Cerebellar cortex (tissue), 1 donor: ENCODE measurements at regions not wholly inside any gene's neighbourhood (a gene's known extent, or its start where the extent isn't known, plus 50 kb on each side); places are given as distances from the start of the nearest gene placed in this dataset.

ENCODE experiments used
- DNase-seq: peaks from one replicate; pipeline ENCODE4 v3.0.0-alpha.2; 2015; ENCODE audit warnings: low spot score

- no peak for DNase-seq
Observed at GRCh38 chr6:81694855-81695254, 57.6 kb downstream of the TENT5A start.

GRCh38 chr6:81694207-81694606 lies 58.3 kb downstream of the TENT5A start:
- no peak for DNase-seq

GRCh38 chr6:81693266-81693665 lies 59.2 kb downstream of the TENT5A start:
- no peak for DNase-seq

- DNase-seq: no peak
Observed at GRCh38 chr6:81690073-81690472, 62.4 kb downstream of the TENT5A start.

GRCh38 chr6:81689580-81689979 lies 62.9 kb downstream of the TENT5A start:
- no peak for DNase-seq

- no peak for DNase-seq
Observed at GRCh38 chr6:81683912-81684311, 68.6 kb downstream of the TENT5A start.

GRCh38 chr6:81682858-81683620 lies 69.4 kb downstream of the TENT5A start:
- no peak for DNase-seq

GRCh38 chr6:81682235-81682795 lies 70.2 kb downstream of the TENT5A start:
- no peak for DNase-seq

- no peak for DNase-seq
Observed at GRCh38 chr6:81669445-81669844, 83.0 kb downstream of the TENT5A start.

GRCh38 chr6:81668615-81669047 lies 83.8 kb downstream of the TENT5A start:
- no peak for DNase-seq

GRCh38 chr6:81666481-81666880 lies 86.0 kb downstream of the TENT5A start:
- no peak for DNase-seq

GRCh38 chr6:81656231-81656630 lies 96.2 kb downstream of the TENT5A start:
- no peak for DNase-seq

GRCh38 chr6:81655696-81656095 lies 96.8 kb downstream of the TENT5A start:
- no peak for DNase-seq

- no peak for DNase-seq
Observed at GRCh38 chr6:81648502-81648901, 104.0 kb downstream of the TENT5A start.

GRCh38 chr6:81643156-81643555 lies 109.3 kb downstream of the TENT5A start:
- no peak for DNase-seq

- DNase-seq: no peak
Observed at GRCh38 chr6:81640891-81641290, 111.6 kb downstream of the TENT5A start.

GRCh38 chr6:81640126-81640525 lies 112.4 kb downstream of the TENT5A start:
- no peak for DNase-seq

- no peak for DNase-seq
Observed at GRCh38 chr6:81638366-81638765, 114.1 kb downstream of the TENT5A start.

GRCh38 chr6:81636930-81637568 lies 115.4 kb downstream of the TENT5A start:
- no peak for DNase-seq

- DNase-seq: no peak
Observed at GRCh38 chr6:81634155-81634880, 118.2 kb downstream of the TENT5A start.

GRCh38 chr6:81633391-81633790 lies 119.1 kb downstream of the TENT5A start:
- DNase-seq: no peak

- DNase-seq: no peak
Observed at GRCh38 chr6:81630719-81631118, 121.8 kb downstream of the TENT5A start.

- DNase-seq: no peak
Observed at GRCh38 chr6:81625216-81625615, 127.3 kb downstream of the TENT5A start.
